HFF-Myc (cell line): ENCODE measurements at regions not wholly inside any gene's neighbourhood (a gene's known extent, or its start where the extent isn't known, plus 50 kb on each side); places are given as distances from the start of the nearest gene placed in this dataset.

Source experiments
- DNase-seq: peaks from one replicate; pipeline ENCODE4 v3.0.0-alpha.2; 2011; ENCODE audit warnings: low read depth; ENCODE audit errors: extremely low read depth
- H3K4me3 ChIP-seq: replicated peaks from 2 replicates; pipeline ENCODE4 v1.5.1; 2011; ENCODE audit warnings: low read depth, mild to moderate bottlenecking, control low read depth, low read length
- TF ChIP-seq, protein P1 (sequence below): IDR thresholded peaks from 2 replicates; pipeline ENCODE4 v1.5.1; 2012; ENCODE audit warnings: mild to moderate bottlenecking, low read depth, low read length, control low read depth; ENCODE audit errors: missing control alignments

DNA sequence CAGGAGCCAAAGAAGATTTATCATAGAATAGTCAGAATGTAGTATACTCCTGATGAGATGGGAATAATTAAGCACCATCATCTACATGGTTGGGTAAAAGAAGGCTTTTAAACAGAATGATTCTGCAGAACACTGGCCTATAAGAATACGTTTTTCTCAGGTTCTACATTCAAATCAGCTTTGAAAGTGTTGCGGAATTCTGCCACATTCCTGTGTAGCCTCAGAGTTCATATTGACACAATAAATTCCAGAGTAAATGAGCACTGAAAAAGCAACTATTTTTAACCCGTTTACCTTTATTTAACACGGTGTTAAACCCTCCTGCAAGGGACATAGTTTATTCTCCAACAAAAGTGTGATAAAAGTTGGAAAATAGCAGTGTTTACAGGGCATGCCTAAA lies 950.2 kb upstream of the SLIT2 start:
- no peak for DNase-seq
- H3K4me3 ChIP-seq: no peak overlapping the region
- TF ChIP-seq, protein P1, sequence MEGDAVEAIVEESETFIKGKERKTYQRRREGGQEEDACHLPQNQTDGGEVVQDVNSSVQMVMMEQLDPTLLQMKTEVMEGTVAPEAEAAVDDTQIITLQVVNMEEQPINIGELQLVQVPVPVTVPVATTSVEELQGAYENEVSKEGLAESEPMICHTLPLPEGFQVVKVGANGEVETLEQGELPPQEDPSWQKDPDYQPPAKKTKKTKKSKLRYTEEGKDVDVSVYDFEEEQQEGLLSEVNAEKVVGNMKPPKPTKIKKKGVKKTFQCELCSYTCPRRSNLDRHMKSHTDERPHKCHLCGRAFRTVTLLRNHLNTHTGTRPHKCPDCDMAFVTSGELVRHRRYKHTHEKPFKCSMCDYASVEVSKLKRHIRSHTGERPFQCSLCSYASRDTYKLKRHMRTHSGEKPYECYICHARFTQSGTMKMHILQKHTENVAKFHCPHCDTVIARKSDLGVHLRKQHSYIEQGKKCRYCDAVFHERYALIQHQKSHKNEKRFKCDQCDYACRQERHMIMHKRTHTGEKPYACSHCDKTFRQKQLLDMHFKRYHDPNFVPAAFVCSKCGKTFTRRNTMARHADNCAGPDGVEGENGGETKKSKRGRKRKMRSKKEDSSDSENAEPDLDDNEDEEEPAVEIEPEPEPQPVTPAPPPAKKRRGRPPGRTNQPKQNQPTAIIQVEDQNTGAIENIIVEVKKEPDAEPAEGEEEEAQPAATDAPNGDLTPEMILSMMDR: no peak

DNA sequence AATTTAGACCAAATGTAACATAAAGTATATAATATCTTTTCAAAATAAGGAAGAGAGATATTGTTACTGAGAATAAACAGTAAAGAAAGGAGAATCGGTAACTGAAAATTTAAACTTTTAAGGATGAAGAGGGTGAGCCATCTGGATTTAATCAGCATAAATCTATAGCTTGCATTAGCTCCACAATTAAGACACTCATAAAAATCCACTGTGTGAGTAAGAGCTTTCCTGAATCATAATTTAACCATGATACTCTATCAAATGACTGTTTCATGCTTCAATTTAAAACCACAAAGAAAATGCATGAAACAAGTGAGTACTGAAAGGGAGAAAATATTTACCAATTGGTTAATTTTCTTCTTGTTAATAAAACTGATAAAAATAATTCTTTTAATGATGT lies 951.5 kb upstream of the SLIT2 start:
- no peak overlapping the region for H3K4me3 ChIP-seq
- DNase-seq: peak; percentile 57
- TF ChIP-seq, protein P1: no peak

DNA sequence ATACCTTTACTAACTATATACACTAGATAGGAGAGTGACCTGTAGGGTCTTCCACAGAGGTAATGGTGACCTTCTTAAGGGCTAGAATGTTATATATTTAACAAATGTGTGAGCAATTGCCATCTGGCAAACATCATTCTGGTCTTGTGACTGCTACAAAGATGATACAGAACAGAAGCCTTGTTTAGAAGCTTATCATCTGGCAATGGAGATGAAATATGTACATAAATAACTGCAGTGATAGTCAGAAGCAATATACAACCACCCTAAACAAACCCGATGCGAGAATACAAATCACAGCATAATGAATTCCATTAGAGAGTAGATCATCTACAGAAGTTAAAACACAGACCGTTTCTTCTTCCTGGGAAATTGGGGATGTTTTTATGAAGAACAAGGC lies 952.7 kb upstream of the SLIT2 start:
- TF ChIP-seq, protein P1: no peak
- DNase-seq: peak; percentile 45

DNA sequence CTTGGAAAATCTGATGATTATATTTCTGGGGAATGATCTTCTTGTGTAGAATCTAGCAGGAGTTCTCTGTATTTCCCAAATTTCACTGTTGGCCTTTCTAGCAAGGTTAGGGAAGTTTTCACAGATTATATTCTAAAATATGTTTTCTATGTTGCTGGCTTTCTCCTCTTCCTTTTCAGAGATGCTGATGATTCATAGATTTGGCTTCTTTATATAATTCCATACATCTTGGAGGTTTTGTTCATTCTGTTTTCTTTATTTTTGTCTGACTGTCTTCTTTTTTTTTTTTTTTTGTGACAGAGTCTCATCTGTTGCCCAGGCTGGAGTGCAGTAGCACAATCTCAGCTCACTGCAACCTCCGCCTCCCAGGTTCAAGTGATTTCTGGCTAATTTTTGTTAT lies 957.9 kb upstream of the SLIT2 start:
- TF ChIP-seq, protein P1: no peak
- no peak overlapping the region for H3K4me3 ChIP-seq
- no peak for DNase-seq

More for the DNA sequence above, 952.7 kb upstream of the SLIT2 start:
- no peak overlapping the region for H3K4me3 ChIP-seq

DNA sequence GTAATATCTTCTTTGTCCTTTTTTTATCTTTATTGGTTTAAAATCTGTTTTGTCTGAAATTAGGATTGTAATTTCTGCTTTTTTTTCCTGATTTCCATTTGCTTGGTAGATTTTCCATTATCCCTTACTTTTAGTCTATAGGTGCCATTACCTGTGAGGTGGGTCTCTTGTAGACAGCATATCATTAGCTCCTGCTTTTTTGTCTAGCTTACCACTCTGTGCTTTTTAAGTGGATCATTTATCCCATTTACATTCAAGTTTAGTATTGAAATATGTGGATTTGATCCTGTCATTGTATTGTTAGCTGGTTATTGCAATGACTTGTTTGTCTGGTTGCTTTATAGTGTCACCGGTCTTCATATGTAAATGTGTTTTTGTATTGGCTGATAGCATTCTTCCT lies 958.6 kb upstream of the SLIT2 start:
- no peak overlapping the region for H3K4me3 ChIP-seq
- DNase-seq: no peak
- TF ChIP-seq, protein P1: no peak

DNA sequence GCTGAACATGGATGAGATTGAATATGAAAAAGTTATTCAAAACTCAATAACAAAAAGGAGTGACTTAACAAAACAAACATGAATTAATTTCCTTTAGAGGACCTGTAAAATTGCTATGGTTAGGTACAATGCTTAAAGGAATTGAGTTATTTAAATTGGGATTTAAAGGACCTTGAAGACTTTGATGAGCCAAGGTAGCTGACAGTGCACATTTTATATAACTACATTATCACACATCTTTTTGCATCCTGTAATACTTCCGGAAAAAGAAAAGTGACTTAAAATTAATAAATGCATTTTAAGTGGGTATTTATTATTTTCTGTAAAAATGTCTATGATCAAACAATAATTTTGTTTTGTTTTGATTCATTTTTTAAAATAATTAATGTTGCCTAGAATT lies 964.8 kb upstream of the SLIT2 start:
- DNase-seq: no peak
- TF ChIP-seq, protein P1: no peak
- H3K4me3 ChIP-seq: no peak overlapping the region

DNA sequence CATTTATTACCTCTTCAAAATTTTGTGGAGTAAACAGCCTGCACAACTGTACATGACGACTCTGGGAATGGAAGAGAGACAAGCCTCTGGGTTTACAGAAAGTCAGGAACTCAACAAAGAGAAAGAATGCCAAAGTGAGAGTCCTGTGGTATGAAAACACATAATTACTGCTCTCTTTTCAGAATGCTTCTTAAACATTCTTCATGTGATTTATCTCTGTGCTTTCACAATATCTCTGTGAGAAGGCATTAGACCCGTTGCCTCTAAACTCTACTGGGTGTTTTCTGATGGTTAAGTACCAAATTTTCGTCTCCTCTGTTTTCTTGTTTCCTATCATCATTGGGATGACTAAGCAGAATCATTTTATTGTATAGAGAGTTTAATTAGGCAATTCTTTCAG lies 966.6 kb upstream of the SLIT2 start:
- DNase-seq: no peak
- H3K4me3 ChIP-seq: no peak overlapping the region
- TF ChIP-seq, protein P1: no peak
